Epithelial cell of esophagus (primary cell): ENCODE measurements at regions not wholly inside any gene's neighbourhood (a gene's known extent, or its start where the extent isn't known, plus 50 kb on each side); places are given as distances from the start of the nearest gene placed in this dataset.

Experiments
- DNase-seq: peaks from one replicate; pipeline ENCODE4 v3.0.0; 2010; ENCODE audit warnings: low read depth
- H3K4me3 ChIP-seq: 2 replicates; pipeline ENCODE4 v1.5.1; 2011; ENCODE audit warnings: mild to moderate bottlenecking, low read length, control low read depth
- TF ChIP-seq, protein P1 (sequence below): IDR thresholded peaks from 2 replicates; pipeline ENCODE4 v1.5.1; 2011; ENCODE audit warnings: low read depth, mild to moderate bottlenecking, low read length, control low read depth, inconsistent platforms; ENCODE audit not compliant: insufficient read depth; ENCODE audit errors: missing control alignments

DNA sequence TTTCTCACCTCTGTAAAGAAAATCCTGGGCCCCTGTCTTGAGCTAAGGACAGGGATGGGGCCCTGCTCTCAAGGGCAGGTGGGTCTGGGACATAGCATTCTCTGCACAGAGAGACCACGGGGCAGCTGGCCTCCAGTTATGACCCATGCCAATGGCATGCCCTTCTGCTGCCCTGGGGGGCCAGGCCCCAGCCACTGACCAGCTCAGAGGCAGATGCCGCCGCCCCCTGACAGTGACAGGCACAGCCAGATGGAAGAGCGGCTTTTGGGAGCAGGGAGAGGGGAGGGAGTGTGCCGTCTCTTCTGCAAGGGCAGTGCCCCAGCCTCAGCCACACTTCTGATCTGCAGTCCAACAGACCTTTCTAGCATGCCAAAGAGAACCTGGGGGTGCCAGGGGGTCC lies 114.8 kb upstream of the NAV2 start:
- H3K4me3 ChIP-seq = no peak overlapping the region
- TF ChIP-seq, protein P1, sequence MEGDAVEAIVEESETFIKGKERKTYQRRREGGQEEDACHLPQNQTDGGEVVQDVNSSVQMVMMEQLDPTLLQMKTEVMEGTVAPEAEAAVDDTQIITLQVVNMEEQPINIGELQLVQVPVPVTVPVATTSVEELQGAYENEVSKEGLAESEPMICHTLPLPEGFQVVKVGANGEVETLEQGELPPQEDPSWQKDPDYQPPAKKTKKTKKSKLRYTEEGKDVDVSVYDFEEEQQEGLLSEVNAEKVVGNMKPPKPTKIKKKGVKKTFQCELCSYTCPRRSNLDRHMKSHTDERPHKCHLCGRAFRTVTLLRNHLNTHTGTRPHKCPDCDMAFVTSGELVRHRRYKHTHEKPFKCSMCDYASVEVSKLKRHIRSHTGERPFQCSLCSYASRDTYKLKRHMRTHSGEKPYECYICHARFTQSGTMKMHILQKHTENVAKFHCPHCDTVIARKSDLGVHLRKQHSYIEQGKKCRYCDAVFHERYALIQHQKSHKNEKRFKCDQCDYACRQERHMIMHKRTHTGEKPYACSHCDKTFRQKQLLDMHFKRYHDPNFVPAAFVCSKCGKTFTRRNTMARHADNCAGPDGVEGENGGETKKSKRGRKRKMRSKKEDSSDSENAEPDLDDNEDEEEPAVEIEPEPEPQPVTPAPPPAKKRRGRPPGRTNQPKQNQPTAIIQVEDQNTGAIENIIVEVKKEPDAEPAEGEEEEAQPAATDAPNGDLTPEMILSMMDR = no peak

DNA sequence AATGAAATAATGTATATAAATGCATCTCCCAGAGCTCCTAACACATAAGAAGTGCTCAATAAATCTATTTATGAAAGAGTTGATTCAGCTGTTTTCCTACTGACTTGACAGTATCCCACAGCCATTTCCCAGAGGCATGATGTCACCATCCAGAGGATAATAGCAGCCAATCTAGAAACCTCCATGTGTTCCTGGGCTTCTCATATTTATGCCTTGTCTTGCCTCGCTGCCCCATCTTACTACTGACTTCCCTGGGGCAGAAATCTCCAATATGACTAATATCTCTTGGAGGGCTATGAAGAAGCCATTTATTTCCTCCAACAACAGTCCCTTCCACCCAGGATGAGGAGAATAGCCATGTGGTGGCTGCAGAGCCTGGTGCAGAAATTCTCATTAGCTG lies 115.4 kb upstream of the NAV2 start:
- no peak overlapping the region for H3K4me3 ChIP-seq
- TF ChIP-seq, protein P1 = no peak
- peak; percentile 48 for DNase-seq

More for the DNA sequence above, 114.8 kb upstream of the NAV2 start:
- DNase-seq = no peak

DNA sequence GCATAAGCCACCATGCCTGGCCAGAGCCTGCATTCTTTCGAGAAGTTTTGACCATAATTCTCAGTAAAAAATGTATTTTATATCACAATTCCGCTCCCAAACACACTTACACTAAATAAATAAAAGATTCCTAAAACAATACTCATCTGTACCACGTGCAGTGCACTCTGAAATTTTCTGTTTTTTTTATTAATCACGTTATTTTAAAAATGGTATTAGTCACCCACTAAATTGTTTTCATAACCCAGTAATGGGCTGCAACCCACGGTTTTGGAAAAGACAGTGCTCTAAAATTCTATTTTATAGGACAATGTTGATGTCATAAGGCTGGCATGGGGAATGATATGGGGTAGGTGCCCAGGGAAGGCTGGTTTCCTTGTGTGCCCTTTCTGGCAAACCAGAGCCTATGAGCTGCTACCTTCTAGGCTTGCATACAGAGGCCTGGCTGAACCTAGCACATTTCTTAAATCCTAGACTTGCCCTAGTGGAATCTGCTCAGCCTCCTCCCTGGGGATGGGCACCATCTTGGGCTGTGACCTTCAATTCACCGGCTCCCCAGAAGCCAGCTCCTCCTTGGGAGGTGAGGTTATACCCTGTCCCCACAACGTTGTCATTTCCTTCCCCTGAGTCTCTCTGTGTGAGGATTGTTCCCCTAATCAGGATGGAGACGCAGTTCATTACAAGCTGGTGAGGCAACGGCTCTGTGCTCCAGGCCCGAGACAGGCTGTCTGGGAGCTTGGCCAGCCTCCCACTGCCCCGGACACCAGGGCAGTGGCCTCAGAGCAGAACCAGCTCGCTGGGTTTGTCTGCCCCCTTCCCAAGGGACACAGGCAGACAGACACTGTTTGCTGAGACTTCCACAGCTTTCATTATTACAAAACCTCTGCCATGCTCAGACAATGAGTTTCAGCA lies 116.5 kb upstream of the NAV2 start:
- TF ChIP-seq, protein P1 = no peak
- DNase-seq = peak; percentile 31
- no peak overlapping the region for H3K4me3 ChIP-seq

DNA sequence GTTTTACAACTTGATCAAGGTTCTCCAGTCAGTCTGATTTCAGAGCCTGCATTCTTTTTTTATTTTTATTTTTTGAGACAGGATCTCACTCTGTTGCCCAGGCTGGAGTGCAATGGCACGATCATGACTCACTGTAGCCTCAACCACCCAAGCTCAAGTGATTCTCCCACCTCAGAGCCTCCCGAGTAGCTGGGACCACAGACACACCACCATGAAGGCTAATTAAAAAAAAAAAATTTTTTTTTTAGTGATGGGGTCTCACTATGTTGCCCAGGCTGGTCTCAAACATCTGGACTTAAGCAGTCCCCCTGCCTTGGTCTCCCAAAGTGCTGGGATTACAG lies 117.2 kb upstream of the NAV2 start:
- no peak for DNase-seq
- H3K4me3 ChIP-seq = no peak overlapping the region
- TF ChIP-seq, protein P1 = no peak

DNA sequence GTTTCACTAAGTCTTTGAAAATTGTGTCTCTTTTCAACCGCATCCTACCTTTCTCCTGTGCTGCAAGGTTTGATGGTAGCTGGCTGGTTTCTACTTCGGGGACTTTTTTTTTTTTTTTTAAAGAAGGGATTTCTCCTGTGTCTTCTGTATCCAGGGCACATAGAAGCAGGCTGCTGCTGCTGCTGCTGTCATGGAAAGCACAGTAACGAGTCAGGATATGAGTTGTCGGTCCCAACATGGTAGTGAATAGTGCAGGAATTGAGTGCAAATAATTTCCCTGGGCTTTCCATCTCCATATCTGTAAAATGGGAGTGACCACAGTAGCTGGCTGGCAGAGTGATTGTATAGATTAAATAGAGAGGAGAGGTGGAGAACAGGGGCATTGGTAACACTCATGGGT lies 118.3 kb upstream of the NAV2 start:
- no peak for DNase-seq
- H3K4me3 ChIP-seq = no peak overlapping the region

DNA sequence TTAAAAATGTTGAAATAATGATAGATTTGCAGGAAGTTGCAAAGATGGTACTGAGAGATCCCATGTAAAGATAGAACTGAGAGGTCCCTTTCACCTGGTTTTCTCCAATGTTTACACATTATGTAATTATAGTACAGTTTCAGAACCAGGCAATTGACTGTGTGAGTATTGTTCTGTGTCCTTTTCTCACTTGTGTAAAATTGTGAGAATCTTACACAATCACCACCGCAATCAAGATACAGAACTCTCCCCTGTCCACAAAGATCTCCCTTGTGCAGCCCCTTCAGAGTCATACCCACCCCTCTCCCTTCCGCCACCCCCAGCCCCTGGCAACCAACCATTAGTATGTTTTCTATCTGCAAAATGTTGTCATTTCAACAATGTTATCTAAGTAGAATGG lies 119.8 kb upstream of the NAV2 start:
- DNase-seq = no peak
- no peak overlapping the region for H3K4me3 ChIP-seq
- TF ChIP-seq, protein P1 = no peak

More for the DNA sequence above, 118.3 kb upstream of the NAV2 start:
- TF ChIP-seq, protein P1 = no peak
